ENCODE measurements at regions not wholly inside any gene's neighbourhood (a gene's known extent, or its start where the extent isn't known, plus 50 kb on each side); places are given as distances from the start of the nearest gene placed in this dataset.

GRCh38 chr19:29267701-29268100, 54.8 kb upstream of the UQCRFS1 start:
- H3K27me3 ChIP-seq = no peaks in the 10 kb centered on the region
- H3K9me3 ChIP-seq (ENCODE audit: low read depth) = no peaks in the 10 kb centered on the region
- no peak for DNase-seq (ENCODE audit: low read depth in 1 of 2, low spot score in 1 of 2)
- TF ChIP-seq CTCF (IDR thresholded peaks at IDR 0.05; ENCODE audit: low read depth, low read length) = no peak
- no peak overlapping the region for H3K27ac ChIP-seq
- no peak overlapping the region for H3K4me3 ChIP-seq
- peaks cover 7% of the 10 kb centered on the region for H3K4me1 ChIP-seq (ENCODE audit: low read depth)
- H3K36me3 ChIP-seq = no peaks in the 10 kb centered on the region

GRCh38 chr19:29268103-29268502, 55.2 kb upstream of the UQCRFS1 start:
- no peaks in the 10 kb centered on the region for H3K9me3 ChIP-seq (ENCODE audit: low read depth)
- H3K36me3 ChIP-seq = no peaks in the 10 kb centered on the region
- peaks cover under 1% of the 10 kb centered on the region for H3K27me3 ChIP-seq
- TF ChIP-seq CTCF (IDR thresholded peaks at IDR 0.05; ENCODE audit: low read depth, low read length) = no peak
- peaks cover 7% of the 10 kb centered on the region for H3K4me1 ChIP-seq (ENCODE audit: low read depth)
- DNase-seq (ENCODE audit: low read depth in 1 of 2, low spot score in 1 of 2) = no peak
- no peak overlapping the region for H3K4me3 ChIP-seq
- H3K27ac ChIP-seq = no peak overlapping the region

GRCh38 chr19:29268721-29269393, 55.9 kb upstream of the UQCRFS1 start:
- H3K27me3 ChIP-seq = peaks cover 5% of the 10 kb centered on the region
- H3K36me3 ChIP-seq = no peaks in the 10 kb centered on the region
- H3K9me3 ChIP-seq (ENCODE audit: low read depth) = no peaks in the 10 kb centered on the region
- H3K27ac ChIP-seq = no peak overlapping the region
- TF ChIP-seq CTCF (IDR thresholded peaks at IDR 0.05; ENCODE audit: low read depth, low read length) = no peak
- peaks cover 7% of the 10 kb centered on the region for H3K4me1 ChIP-seq (ENCODE audit: low read depth)
- DNase-seq (ENCODE audit: low read depth in 1 of 2, low spot score in 1 of 2) = peak in 1 of 2 donors; percentile 5
- H3K4me3 ChIP-seq = no peak overlapping the region

- DNase-seq (ENCODE audit: low read depth in 1 of 2, low spot score in 1 of 2) = peak in 1 of 2 donors; percentile 4
- Histone ChIP-seq H3K4me1 (ENCODE audit: low read depth) (peaks cover 7% of the 10 kb centered on the region), H3K9me3 (ENCODE audit: low read depth) (no peaks in the 10 kb centered on the region), H3K4me3 (no peak overlapping the region), H3K36me3 (no peaks in the 10 kb centered on the region), H3K27ac (no peak overlapping the region), H3K27me3 (peaks cover 9% of the 10 kb centered on the region)
- no peak for TF ChIP-seq CTCF (IDR thresholded peaks at IDR 0.05; ENCODE audit: low read depth, low read length)
These were observed 56.7 kb upstream of the UQCRFS1 start for GRCh38 chr19:29269641-29270040.

- Histone ChIP-seq H3K4me1 (ENCODE audit: low read depth) (peaks cover 7% of the 10 kb centered on the region), H3K27me3 (peaks cover 9% of the 10 kb centered on the region), H3K4me3 (no peak overlapping the region), H3K36me3 (no peaks in the 10 kb centered on the region), H3K9me3 (ENCODE audit: low read depth) (no peaks in the 10 kb centered on the region), H3K27ac (no peak overlapping the region)
- DNase-seq (ENCODE audit: low read depth in 1 of 2, low spot score in 1 of 2) = no peak
- TF ChIP-seq CTCF (IDR thresholded peaks at IDR 0.05; ENCODE audit: low read depth, low read length) = no peak
These were observed 58.4 kb upstream of the UQCRFS1 start for GRCh38 chr19:29271341-29271740.

All from cardiac muscle cell (in vitro differentiated cells and primary cell).